WERI-Rb-1 (cell line): ENCODE measurements at regions not wholly inside any gene's neighbourhood (a gene's known extent, or its start where the extent isn't known, plus 50 kb on each side); places are given as distances from the start of the nearest gene placed in this dataset.
"Not testable (repeated sequence)": the region's sequence is repeated elsewhere in the genome, so short reads cannot be mapped to it uniquely, and the experiment has no call there.

Experiments
- DNase-seq: peaks from one replicate; pipeline ENCODE4 v3.0.0-alpha.2; 2020
- H3K27ac ChIP-seq: fragments of 250-450 bp; sonication (Bioruptor Pico); 2 replicates; pipeline ENCODE4 v1.5.1; 2020; ENCODE audit warnings: mild to moderate bottlenecking, moderate library complexity
- H3K27me3 ChIP-seq: fragments of 250-450 bp; sonication (Bioruptor Pico); 2 replicates; pipeline ENCODE4 v1.5.1; 2021; ENCODE audit warnings: mild to moderate bottlenecking, low read depth, moderate library complexity; ENCODE audit not compliant: insufficient read depth, severe bottlenecking
- H3K36me3 ChIP-seq: fragments of 250-450 bp; sonication (Bioruptor Pico); 2 replicates; pipeline ENCODE4 v1.5.1; 2020; ENCODE audit warnings: mild to moderate bottlenecking, moderate library complexity
- H3K4me3 ChIP-seq: 2 replicates; pipeline ENCODE4 v1.5.1; 2011; ENCODE audit warnings: low read depth, mild to moderate bottlenecking, control low read depth, low read length
- H3K9me3 ChIP-seq: fragments of 250-450 bp; sonication (Bioruptor Pico); 2 replicates; pipeline ENCODE4 v1.5.1; 2021; ENCODE audit warnings: mild to moderate bottlenecking, moderate library complexity; ENCODE audit not compliant: severe bottlenecking
- CTCF ChIP-seq: IDR thresholded peaks from 2 replicates; pipeline ENCODE4 v1.5.1; 2011; ENCODE audit warnings: low read depth, mild to moderate bottlenecking, control low read depth, inconsistent platforms, low read length

DNA sequence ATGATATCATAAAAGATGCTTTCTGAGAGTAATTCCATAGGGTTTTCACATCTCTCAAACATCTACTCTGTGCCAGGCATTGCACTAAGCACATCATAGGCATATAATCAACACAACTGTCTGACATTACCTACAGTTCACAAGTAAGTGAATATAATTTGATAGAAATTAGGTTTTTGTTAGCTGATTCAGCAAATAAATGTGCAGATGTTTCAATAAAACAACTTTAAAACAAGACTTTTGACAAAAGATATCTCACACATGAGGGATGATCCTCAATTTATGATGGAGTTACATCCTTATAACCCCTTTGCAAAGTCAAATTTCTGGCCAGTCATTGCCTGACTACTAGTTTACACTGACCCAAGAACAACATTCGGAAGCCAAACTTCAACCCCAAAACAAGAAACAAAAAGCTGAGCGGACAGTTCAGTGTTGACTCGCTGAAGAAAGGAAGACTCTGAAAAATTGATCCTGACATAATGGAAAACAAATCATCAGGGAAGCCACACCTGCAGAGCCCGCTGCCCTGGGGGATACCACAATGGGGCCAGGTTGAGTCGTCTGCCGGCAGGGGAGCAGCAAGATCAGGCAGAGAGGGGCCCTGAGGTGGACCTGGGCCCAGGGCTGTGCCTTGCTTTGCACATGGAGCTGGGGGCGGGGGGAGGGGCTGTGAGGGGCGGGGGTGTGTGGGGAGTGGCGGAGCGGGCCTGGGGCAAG is 739.2 kb upstream of the GJE1 start:
- no peaks in the 10 kb centered on the region for H3K9me3 ChIP-seq
- H3K36me3 ChIP-seq = no peaks in the 10 kb centered on the region
- no peak for TF ChIP-seq CTCF
- no peak overlapping the region for H3K4me3 ChIP-seq
- H3K27ac ChIP-seq = no peak overlapping the region
- DNase-seq = no peak
- H3K27me3 ChIP-seq = no peaks in the 10 kb centered on the region

DNA sequence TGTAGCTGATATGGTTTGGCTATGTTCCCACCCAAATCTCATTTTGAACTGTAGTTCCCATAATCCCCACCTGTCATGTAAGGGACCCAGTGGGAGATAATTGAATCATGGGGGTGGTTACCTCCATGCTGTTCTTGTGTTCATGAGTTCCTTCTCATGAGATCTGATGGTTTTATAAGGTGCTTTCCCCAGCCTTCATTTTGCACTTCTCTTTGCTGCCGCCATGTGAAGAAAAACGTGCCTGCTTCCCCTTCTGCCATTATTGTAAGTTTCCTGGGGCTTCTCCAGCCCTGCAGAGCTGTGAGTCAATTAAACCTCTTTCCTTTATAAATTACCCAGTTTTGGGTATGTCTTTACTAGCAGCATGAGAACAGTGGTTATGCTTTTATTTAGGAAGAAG is 741.6 kb upstream of the GJE1 start:
- H3K27me3 ChIP-seq, H3K4me3 ChIP-seq, DNase-seq, H3K27ac ChIP-seq, H3K36me3 ChIP-seq, H3K9me3 ChIP-seq: not testable (repeated sequence)

DNA sequence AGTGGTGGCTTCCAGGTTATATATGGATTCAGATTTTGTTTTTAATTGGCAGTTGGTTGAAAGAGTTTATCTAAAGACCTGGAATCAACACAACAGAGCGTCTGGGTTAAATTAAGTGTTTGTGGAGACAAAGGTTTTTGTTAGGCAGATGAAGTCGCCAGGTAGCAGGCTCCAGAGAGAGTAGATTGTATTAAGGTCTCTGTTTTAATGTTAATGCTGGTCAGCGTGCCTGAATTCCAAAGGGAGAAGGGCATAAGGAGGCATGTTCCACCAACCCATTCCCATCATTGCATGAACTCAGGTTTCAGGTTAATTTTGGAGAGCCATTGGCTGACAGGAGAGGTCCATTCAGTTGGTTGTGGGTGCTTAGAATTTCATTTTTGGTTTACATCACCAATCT is 744.1 kb upstream of the GJE1 start:
- no peak for TF ChIP-seq CTCF
- no peaks in the 10 kb centered on the region for H3K9me3 ChIP-seq
- no peak overlapping the region for H3K27ac ChIP-seq
- DNase-seq = no peak
- H3K4me3 ChIP-seq = no peak overlapping the region
- no peaks in the 10 kb centered on the region for H3K36me3 ChIP-seq
- no peaks in the 10 kb centered on the region for H3K27me3 ChIP-seq

- TF ChIP-seq CTCF = no peak
- H3K4me3 ChIP-seq = no peak overlapping the region
- H3K36me3 ChIP-seq = no peaks in the 10 kb centered on the region
- no peak for DNase-seq
- peaks cover 4% of the 10 kb centered on the region for H3K9me3 ChIP-seq
- H3K27ac ChIP-seq = no peak overlapping the region
- H3K27me3 ChIP-seq = no peaks in the 10 kb centered on the region
Measured at GRCh38 chr6:141370438-141370837, 762.3 kb upstream of the GJE1 start.

DNA sequence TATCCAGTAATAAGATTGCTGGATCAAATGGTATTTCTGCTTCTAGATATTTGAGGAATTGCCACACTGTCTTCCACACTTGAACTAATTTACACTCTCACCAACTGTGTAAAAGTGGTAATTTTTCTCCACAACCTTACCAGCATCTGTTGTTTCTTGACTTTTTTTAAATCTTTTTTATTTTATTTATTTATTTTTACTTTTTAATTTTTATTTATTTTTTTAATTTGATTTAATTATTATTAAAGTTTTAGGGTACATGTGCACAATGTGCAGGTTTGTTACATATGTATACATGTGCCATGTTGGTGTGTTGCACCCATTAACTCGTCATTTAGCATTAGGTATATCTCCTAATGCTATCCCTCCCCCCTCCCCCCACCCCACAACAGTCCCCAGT is 765.9 kb upstream of the GJE1 start:
- not testable (repeated sequence) for H3K9me3 ChIP-seq, H3K36me3 ChIP-seq, H3K27ac ChIP-seq, H3K4me3 ChIP-seq, DNase-seq, H3K27me3 ChIP-seq

DNA sequence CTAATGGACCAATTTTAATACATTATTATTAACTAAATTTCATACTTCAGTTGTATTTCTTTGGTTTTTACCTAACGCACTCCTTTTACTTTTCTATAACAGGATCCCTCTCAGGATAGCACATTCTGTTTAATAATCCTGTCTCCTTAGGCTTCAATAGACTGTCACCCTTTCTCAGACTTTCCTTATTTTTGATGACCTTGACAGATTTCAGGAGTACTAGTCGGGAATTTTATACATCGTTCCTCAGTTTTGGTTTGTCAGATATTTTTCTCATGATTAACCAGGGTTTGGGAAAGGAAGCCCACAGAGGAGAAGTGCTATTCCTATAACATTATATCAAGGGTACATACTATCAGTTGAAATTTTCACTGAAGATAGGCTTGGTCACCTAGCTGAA is 768.0 kb upstream of the GJE1 start:
- peaks cover 4% of the 10 kb centered on the region for H3K9me3 ChIP-seq
- H3K27me3 ChIP-seq = no peaks in the 10 kb centered on the region
- H3K4me3 ChIP-seq = no peak overlapping the region
- H3K27ac ChIP-seq = no peak overlapping the region
- no peaks in the 10 kb centered on the region for H3K36me3 ChIP-seq
- TF ChIP-seq CTCF = no peak
- no peak for DNase-seq

DNA sequence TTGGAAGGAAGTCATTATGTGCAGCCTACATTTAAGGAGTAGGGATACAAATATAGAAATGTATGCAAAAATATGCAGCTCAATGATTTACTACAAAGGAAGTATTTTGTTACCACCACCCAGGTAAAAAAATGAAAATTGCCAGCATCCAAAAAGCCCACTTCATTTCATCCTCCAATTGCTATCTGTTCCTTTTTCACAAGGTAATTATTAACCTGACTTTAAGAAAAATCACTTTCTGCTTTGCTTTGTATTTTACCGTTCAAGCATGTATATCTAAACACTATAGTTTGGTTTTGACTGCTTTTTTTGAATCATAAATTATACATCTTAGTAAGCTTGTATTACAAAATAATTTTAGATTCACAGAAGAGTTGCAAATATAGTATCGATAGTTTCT is 768.5 kb upstream of the GJE1 start:
- no peak overlapping the region for H3K27ac ChIP-seq
- H3K36me3 ChIP-seq = no peaks in the 10 kb centered on the region
- H3K27me3 ChIP-seq = no peaks in the 10 kb centered on the region
- no peak for TF ChIP-seq CTCF
- H3K4me3 ChIP-seq = no peak overlapping the region
- H3K9me3 ChIP-seq = peaks cover under 1% of the 10 kb centered on the region
- DNase-seq = no peak
